ENCODE measurements at regions not wholly inside any gene's neighbourhood (a gene's known extent, or its start where the extent isn't known, plus 50 kb on each side); places are given as distances from the start of the nearest gene placed in this dataset.

DNA sequence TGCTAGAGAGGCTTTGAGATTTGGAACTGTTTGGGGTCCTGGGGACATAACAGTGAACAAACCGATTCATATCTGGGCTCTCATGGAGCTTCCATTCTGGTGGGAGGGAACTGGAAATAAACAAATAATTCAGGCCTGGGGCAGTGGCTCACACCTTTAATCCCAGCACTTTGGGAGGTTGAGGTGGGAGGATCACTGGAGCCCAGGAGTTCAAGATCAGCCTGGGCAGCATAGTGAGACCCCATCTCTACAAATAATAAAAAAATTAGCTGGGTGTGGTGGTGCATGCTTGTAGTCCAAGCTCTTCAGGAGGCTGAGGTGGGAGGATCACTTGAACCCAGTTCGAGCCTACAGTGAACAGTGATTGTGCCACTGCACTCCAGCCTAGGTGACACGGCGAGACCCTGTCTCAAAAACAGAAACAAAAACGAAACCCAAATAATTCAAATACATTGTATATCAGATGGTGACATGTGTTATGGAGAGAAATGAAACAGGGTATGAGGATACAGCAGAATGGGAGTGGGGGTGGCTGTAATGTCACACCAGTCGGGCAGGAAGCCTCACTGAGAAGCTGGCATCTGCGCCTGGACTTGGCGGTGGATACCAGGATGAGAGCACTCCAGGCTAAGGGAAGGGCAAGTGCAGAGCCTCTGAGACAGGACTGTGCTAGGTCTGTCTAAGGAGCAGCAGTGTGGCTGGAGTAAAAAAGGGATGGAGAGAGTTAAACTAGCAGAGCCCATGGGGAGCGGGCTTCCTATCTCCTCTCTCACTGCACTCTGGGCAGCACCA is 131.1 kb upstream of the ZNF536 start:
- no peak for TF ChIP-seq CTCF (IDR thresholded peaks at IDR 0.05; ENCODE audit: low read depth, low read length, missing input control)
- no peak for TF ChIP-seq SP1 (IDR thresholded peaks at IDR 0.05)
- no peak for TF ChIP-seq REST (IDR thresholded peaks at IDR 0.05)
- TF ChIP-seq HNF4G (IDR thresholded peaks at IDR 0.05) = no peak
- no peak for TF ChIP-seq TAF1 (conservative IDR thresholded peaks at IDR 0.05)
- no peak for TF ChIP-seq JUND (IDR thresholded peaks at IDR 0.05)
- TF ChIP-seq EGR1 (IDR thresholded peaks at IDR 0.05; ENCODE audit: low read depth in 2 of 2) = no peak
- TF ChIP-seq, protein P1, sequence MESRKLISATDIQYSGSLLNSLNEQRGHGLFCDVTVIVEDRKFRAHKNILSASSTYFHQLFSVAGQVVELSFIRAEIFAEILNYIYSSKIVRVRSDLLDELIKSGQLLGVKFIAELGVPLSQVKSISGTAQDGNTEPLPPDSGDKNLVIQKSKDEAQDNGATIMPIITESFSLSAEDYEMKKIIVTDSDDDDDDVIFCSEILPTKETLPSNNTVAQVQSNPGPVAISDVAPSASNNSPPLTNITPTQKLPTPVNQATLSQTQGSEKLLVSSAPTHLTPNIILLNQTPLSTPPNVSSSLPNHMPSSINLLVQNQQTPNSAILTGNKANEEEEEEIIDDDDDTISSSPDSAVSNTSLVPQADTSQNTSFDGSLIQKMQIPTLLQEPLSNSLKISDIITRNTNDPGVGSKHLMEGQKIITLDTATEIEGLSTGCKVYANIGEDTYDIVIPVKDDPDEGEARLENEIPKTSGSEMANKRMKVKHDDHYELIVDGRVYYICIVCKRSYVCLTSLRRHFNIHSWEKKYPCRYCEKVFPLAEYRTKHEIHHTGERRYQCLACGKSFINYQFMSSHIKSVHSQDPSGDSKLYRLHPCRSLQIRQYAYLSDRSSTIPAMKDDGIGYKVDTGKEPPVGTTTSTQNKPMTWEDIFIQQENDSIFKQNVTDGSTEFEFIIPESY (IDR thresholded peaks at IDR 0.05) = no peak
- TF ChIP-seq MAX (IDR thresholded peaks at IDR 0.05) = no peak

Data from liver (tissue), 3 donors.